B cell (primary cell): ENCODE measurements at regions not wholly inside any gene's neighbourhood (a gene's known extent, or its start where the extent isn't known, plus 50 kb on each side); places are given as distances from the start of the nearest gene placed in this dataset.

ENCODE experiments used
- EZH2 ChIP-seq: IDR thresholded peaks from 2 replicates; pipeline ENCODE4 v1.6.1; 2012; ENCODE audit warnings: borderline replicate concordance, low read depth, mild to moderate bottlenecking, moderate library complexity, low read length; ENCODE audit not compliant: insufficient read depth, poor library complexity, severe bottlenecking
- TF ChIP-seq, protein P1 (sequence below): fragments of 200-600 bp; IDR thresholded peaks from one replicate; pipeline ENCODE4 v1.8.0; 2022; ENCODE audit warnings: antibody characterized with exemption, mild to moderate bottlenecking

DNA sequence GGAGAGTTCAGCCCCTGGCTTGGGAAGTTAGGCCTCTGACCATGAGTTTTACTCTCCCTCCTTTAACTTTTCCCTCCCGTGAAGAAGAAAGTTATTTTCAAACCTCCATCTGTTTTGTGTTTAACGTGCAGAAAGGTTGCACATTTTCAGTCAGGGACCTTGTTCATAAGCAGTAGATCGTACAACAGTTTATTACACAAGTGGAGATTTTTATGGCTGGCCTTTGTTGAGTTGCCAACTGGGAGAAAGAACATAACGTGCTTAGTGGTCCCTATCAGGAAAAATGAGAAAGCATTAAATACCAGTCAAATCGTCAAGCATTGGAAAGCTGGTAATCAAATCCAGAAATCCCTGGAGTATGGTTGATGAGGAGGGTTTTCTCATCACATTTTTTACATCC lies 117.9 kb upstream of the MYOCD start:
- TF ChIP-seq, protein P1, sequence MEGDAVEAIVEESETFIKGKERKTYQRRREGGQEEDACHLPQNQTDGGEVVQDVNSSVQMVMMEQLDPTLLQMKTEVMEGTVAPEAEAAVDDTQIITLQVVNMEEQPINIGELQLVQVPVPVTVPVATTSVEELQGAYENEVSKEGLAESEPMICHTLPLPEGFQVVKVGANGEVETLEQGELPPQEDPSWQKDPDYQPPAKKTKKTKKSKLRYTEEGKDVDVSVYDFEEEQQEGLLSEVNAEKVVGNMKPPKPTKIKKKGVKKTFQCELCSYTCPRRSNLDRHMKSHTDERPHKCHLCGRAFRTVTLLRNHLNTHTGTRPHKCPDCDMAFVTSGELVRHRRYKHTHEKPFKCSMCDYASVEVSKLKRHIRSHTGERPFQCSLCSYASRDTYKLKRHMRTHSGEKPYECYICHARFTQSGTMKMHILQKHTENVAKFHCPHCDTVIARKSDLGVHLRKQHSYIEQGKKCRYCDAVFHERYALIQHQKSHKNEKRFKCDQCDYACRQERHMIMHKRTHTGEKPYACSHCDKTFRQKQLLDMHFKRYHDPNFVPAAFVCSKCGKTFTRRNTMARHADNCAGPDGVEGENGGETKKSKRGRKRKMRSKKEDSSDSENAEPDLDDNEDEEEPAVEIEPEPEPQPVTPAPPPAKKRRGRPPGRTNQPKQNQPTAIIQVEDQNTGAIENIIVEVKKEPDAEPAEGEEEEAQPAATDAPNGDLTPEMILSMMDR = no peak
- no peak for TF ChIP-seq EZH2
